GM21526 (cell line): ENCODE measurements at regions not wholly inside any gene's neighbourhood (a gene's known extent, or its start where the extent isn't known, plus 50 kb on each side); places are given as distances from the start of the nearest gene placed in this dataset.

Experiments used
- ATAC-seq: cut with Tn5 transposase; IDR thresholded peaks from one replicate; pipeline ENCODE4 v1.9.1; 2021; ENCODE audit warnings: moderate library complexity; ENCODE audit not compliant: unreplicated experiment, low FRiP score

DNA sequence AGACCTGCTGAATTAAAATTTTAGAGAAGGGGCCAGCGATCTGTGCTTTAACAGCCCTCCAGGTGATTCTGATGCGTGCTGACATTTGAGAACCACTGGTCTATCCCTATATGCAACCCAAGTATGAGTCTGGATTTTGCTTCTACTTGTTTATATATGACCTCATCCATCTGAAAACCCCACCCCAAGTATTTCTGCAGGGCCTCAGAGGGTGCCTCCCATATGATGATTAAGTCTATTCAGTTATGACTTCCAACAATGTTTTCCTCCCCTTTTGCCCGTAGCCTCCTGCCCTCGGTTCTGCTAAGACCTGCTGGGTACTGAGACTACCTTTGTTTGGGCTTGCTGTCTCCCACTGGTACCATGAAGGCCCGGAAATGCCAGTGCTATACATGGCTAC, 376.0 kb upstream of the SMARCA2 start:
- no peak for ATAC-seq

DNA sequence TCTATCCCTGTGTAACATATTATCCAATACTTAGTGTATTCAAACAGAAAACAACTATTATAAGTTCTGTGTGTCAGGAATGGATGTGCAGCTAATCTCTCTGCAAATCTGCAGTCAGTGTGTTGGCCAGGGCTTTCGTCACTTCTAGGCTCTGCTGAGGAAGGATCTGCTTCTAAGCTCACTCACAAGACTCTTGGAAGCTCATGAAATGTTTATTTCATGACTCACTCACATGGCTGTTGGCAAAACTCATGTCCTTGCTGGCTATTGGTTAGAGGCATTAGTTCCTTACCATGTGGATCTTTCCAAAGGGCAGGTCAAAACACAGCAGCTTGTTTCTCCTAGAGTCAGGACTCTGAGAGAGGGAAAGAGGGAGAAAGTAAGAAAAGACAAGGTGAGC, 367.4 kb upstream of the SMARCA2 start:
- no peak for ATAC-seq

DNA sequence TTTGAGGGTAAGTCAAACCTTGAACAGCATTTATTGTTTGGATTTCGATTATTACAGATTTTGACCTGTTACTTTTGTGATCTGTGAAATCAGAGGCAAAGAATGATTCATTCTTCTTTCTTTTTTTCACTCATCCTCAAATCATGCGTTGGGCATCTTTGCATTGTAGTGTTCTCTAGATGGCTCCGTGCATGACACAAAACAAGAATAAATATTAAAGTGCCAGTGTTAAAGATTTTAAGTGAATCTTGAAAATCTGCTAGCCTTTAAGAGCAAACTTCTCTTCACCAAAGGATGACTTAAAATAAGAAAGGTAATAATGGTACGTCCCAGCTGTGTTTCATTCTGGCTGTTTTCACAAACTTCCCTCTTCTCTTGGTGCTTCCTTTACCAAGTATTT, 361.9 kb upstream of the SMARCA2 start:
- ATAC-seq: no peak

DNA sequence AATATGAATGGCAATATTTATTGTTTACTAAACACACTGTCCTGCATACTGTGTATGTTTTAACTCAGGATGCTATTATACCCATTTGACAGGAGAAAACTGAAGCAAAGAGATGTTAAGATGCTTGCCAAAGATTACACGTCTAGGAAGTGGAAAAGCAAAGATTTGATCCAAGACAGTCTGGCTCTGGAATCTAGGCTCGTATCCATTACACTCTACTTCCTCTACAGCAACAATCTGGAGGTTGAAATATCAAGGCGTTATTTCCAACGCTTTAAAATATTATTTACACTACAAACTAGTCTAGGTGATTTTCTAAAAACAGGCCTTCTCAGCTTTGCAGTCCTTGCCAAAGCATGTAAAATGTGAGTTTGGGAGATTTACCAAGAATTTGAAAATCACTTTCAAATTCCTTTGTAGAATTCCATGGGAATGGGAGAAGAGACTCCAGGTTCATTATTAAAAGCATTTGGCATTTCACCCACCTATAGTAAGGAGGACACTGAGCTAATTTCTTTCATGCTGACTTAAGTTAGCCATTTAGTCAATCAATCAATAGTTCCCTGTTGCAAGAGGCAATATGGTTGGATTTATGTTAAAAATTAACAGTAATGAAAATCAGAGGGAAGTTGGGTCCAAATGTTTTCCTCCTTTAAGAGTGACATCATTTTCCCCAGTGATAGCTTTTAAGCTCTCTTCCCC, 356.3 kb upstream of the SMARCA2 start:
- no peak for ATAC-seq

DNA sequence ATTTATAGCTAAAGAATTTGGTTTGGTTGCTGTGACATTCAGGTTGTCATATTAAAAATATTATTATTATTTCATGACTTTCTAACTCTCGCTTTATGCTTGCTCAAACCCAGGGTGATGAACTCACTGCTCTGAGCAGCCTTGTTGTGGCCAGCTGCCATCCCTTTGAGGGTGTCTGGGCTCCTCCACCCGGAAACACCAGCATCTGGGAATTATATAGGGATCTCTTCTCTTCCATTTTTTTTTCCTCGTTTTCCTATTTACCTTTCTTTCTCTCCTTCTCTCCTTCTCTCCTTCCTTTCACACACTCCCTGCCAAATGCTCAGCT, 355.8 kb upstream of the SMARCA2 start:
- ATAC-seq: no peak

DNA sequence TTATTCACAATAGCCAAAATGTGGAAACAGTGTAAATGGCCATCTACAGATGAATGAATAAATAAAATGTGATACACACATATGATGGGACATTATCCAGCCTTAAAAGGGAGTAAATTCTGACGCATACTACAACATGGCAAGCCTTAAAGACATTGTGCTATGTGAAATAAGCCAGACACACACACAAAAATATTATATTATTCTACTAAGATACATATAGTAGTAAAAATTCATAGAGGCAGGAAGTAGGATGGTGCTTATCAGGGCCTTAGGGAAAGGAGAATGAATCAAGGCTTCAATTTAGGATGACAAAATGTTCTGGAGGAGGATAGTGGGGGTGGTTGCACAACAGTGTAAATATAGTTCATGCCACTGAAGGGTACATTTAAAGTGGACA, 346.7 kb upstream of the SMARCA2 start:
- ATAC-seq: no peak

DNA sequence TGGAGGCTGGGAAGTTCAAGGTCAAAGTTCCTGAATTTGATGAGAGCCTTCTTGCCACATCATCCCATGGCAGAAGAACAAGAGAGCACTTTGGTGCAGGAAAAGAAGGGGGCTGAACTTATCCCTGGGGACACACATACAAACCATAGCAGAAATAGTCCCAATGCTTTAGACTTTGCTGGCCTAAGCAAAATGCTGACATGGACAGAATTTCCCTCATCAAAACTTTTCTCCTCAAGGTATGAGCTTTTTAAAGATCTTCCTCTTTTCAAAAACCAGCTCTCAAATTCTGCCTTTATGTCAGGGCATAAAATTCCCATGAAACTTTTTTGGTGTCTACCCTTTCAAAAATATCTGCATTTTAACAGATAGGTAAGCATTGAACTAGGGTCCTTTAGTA, 341.8 kb upstream of the SMARCA2 start:
- no peak for ATAC-seq

DNA sequence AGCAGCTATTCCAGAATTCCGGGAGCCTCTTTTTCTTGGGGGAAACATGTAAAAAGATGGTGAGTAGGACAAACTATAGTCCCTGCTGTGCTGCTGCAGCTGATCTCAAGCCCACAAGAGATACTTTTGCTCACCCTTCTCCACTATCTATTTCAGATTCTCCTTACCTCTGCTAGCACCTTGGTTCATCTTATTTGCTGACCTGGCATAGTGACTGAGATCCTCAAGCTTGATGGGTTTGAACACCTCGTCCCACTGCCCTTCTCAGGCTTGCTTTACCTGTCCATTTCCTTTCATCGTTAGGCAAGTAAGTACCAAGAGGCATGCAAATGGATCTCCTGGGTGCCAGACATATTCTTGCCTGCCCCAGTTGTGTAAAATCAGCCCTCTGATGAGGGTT, 338.4 kb upstream of the SMARCA2 start:
- no peak for ATAC-seq

DNA sequence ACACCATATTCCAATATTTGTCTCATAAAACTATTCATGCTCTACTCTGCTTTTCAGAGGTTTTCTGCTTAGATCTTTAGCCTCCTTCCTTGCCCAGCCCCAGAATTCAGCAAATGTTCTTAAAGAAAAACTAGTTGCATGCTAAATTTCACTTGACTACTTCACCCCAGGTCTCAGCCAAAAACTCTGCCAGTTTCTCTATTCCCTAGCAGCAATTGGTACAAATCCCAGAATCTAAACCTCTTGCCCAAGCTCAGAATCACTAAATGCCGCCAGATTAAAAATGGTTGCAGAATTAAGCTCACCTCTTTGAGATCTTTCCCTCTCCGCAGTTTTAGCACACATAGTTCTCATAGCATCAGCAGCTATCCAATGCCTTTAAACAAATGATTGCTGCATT, 331.2 kb upstream of the SMARCA2 start:
- ATAC-seq: no peak

DNA sequence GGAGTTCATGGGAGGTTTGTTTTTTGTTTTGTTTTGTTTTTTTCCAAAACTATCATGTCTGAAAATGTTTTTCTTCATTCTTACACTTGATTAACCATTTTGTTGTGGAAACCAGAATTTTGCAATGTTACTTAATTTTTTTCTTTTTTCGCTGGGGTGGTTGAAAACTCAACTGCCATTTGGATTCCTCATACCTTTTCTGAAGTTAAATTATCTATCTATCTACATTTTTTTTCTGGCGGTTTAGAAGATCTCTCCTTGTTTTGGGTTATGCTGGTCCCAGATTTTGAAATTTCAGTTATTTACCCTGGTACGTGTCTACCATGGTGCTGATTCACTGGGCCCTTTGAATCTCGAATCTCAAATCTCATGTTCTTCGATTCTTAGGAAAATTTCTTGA, 316.2 kb upstream of the SMARCA2 start:
- no peak for ATAC-seq

DNA sequence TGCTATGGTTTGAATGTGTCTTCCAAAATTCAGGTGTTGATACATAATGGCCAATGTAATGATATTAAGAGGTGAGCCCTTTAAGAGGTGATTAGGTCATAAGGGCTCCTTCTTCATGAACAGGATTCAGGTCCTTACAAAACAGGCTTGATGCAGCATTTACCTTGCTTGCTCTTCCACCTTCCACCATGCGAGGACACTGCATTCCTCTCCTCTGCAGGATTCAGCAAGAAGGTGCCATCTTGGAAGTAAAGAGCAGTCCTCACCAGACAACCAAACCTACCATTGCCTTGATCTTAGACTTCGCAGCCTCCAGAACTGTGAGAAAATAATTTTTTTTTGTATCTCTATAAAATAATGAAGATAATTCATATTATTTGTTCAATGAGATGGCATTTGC, 314.0 kb upstream of the SMARCA2 start:
- ATAC-seq: no peak

DNA sequence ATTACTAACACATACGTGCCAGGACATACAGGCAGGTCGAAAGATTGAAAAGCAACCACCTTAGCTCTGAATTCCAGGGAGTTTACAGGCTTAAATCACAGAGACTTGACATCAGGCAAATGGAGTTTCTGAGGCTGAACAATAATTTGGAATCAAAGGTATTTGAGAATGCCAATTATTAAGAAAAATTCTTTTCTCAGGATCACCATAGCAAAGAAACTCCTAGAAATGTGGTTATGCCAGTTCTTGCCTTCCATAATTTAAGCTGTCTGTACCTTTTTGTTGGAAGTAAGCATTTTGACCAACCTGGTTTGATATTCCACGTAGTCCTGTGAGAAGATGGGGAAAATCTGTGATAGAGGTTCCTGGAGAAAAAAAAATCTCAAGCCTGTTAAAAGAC, 312.4 kb upstream of the SMARCA2 start:
- ATAC-seq: no peak

DNA sequence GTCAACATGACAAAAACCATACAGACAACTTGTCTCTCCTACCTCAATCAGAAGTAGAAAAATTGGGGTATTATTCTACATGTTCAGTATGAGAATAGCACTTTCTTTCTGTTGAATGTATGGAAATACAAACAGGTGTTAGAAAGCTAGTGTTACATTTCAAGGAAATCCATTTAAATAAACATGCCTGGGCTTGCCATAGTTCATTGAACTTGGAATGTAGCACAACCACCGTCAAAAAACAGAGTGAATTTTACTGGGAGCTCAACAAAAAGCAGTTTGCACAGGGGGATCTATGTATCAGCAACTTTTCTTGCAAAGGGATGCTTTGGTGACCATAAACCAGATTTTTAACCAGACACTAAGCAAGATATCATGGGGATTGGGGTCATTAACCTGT, 307.9 kb upstream of the SMARCA2 start:
- no peak for ATAC-seq

DNA sequence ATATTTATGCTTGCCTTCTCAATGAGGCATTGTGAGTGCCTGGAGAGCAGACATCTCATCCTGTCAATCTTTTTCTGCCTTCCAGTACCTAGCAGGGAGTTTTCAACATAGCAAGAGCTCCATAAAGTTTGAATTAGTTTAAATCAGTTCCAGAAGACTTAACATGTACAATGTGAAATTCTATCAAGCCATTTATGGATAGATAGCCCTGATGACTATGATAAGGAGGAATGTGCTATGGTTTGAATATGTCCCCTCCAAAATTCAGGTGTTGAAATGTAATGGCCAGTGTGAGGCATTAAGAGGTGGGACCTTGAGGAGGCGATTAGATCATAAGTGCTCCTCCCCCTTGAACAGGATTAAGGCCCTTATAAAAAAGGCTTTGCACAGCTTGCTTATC, 306.9 kb upstream of the SMARCA2 start:
- ATAC-seq: no peak

DNA sequence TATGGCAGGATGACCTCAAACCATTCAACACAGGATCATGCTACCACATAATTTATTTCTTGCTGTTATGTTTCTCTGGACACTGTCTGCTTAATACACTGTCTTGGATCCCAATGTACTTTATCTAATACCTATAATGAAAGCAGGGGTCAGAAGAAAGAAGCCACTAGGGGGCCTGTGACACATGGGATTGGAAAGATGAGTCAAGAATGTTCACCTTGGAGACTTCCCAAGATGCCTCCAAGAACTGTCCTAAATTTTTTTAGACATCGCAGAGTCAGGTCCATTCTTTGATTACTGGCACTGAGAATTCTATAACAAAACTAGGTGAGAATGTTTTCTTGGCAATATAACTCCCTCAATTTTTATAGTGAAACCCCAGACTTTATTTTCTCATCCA, 305.8 kb upstream of the SMARCA2 start:
- no peak for ATAC-seq

DNA sequence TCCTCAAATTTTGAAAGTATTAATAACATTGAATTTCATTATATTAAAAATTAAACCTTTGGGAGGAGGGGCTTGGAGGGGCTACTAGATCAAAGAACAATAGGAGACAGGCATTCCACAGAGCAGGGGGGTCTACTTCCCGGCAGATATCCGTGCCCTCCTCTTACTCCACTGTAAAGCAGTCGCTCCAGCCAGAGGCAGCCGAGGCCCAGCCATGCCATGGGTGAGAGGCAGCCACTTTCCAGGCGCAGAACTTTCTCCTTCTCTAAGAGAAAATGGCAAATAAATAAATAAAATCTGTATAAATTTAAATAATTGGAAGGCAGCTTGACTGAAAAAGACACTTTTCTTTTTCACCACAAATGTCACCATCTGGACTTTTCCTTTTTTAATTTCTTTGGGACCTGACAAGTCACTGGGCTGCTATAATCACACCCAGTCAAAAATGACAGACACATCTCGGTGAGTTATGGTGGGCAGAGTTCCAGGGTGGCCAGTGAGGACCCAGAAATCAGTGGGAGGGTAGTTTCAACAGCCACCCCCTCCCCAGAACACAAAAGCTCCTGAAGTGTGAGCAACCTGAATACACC, 302.2 kb upstream of the SMARCA2 start:
- ATAC-seq: no peak

DNA sequence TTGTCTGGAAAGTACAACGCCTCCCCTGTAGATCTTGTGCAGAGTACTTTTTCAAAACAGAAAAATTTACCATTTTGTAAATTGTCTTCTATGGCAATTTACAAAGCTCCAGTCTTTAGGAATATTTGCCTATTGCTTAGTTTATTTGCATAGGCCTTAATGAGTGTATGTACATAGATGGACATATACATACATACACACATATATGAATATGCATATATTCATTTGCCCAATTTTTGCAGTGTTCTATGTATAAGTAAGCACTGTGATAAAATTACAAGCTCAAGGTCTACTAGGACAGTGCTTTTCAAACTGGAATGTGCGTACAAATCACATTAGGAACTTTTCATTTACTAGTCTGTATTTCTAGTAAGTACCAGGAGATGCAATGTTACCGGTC, 301.3 kb upstream of the SMARCA2 start:
- ATAC-seq: no peak

DNA sequence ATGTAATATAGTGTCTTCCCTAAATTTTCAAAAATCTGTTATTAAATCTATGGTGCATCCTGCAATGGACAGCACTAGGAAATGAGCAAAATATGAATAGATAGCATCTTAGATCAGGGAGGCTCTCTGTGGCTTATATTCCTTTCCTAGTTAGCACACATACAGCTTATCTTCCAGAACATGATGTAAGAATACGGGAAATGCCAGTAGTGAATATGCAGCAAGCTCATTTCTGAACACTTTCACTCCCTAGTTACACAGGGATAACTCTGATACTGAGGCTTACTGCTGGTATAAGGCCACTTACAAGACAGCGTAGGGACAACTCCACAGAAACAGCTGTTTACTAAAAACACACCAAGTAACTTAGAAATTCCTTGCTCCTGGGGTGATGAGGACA, 297.3 kb upstream of the SMARCA2 start:
- no peak for ATAC-seq

DNA sequence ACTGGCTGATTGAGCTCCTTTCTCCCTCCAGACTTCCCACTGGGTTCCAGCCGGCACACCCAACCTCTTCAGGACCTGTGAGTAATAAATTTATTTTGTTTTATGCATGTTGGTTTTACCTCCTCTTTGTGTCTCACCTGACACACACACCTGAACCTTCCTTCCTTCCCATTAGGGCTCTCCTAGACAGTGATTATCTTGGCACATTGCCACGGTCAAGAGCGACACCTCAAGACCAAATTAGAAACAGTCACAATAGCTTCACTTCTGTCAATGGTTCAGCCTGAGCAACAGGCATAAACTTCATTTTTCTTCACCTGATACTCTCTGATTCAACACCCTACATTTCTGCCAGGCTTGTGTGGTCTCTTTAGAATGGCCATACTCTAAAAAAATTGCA, 296.3 kb upstream of the SMARCA2 start:
- ATAC-seq: no peak

DNA sequence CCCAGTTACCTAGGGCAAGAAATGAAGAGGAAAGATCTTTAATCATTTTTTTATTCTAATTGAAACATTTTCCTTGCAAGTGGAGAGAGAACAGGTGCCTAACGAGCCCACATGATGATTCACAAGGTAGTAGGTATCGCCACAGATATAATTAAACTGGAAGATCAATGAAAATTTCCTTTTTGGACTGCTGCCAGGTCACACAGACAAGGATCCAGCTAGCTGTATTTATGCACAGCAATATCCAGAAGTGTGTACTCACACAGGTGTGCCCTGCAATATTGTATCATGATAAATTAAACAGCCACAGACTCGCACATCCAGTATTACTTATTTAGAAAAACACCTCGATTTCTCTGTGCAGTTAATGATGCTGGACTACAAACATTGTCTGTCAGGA, 294.0 kb upstream of the SMARCA2 start:
- no peak for ATAC-seq

DNA sequence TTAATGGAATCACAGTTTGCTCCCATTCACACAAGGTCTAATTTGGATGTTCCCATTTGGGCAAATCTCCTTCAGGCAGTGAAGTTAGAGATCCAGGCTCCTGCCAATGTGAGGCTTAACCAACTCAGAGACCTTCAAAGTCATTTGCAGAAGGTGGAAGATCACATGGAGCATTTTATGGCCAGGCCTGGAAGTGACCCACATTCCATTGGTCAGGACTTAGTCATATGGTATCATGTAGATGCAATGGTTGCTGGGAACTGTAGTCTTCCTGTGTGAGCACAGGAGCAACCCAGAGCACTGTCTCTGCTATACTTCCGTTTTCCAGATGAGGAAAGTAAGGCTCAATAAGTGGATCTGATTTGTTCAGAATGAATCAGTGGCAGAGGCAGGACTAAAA, 292.7 kb upstream of the SMARCA2 start:
- ATAC-seq: no peak

DNA sequence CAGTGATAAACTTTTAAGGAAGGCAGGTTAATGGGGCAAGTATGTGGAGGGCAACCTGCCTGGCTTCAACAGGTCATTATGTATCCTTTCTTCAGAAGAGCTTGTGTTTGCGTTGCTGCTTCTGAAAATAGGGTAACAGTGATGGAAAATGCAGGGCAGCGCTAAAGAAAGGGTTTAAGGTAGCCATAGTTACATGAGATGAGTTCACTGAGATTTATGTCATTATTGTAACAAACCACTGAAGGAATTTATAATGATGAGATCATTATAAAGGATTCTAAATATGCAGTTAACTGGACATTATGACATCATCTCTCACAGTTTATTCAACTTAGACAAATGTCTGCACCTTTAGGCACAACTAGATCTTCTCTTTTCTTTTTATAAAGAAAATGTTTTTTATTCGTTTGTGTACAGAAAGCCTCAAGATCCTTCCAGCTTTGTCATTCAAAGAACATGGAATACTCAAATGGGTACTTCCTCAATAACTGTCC, 291.6 kb upstream of the SMARCA2 start:
- ATAC-seq: no peak
